Testis (tissue), 2 donors: ENCODE measurements at regions not wholly inside any gene's neighbourhood (a gene's known extent, or its start where the extent isn't known, plus 50 kb on each side); places are given as distances from the start of the nearest gene placed in this dataset.

Experiments used
- DNase-seq: peaks from one replicate; pipeline ENCODE4 v3.0.0-alpha.2; 2019
- H3K27ac ChIP-seq, 2 donors: fragments of 200-600 bp; sonication (generic); one replicate each; pipeline ENCODE4 v1.5.1; 2019
- H3K27me3 ChIP-seq: fragments of 200-600 bp; sonication (generic); one replicate; pipeline ENCODE4 v1.5.1; 2019
- H3K36me3 ChIP-seq: fragments of 200-600 bp; sonication (generic); one replicate; pipeline ENCODE4 v1.5.1; 2017; ENCODE audit warnings: low read depth; ENCODE audit errors: missing control alignments
- H3K4me1 ChIP-seq: fragments of 200-600 bp; sonication (generic); one replicate; pipeline ENCODE4 v1.5.1; 2019
- H3K4me3 ChIP-seq, 2 donors: fragments of 200-600 bp; sonication (generic); one replicate each; pipeline ENCODE4 v1.5.1; 2017 to 2019
- H3K9me3 ChIP-seq: fragments of 200-600 bp; sonication (generic); one replicate; pipeline ENCODE4 v1.5.1; 2017
- POLR2A ChIP-seq: fragments of 450-650 bp; IDR thresholded peaks from one replicate; pipeline ENCODE4 v1.6.1; 2017; ENCODE audit warnings: antibody characterized with exemption, mild to moderate bottlenecking, moderate library complexity
- WGBS, 2 donors: methylation state at CpG; one replicate each; pipeline ENCODE4 v1.1.5; 2018; 5-methylcytosine and 5-hydroxymethylcytosine counted together
- intact Hi-C: fragments of 100-400 bp; cut with DNase I; formaldehyde crosslinking; loops from one replicate; pipeline ENCODE4 v1.15.1; 2023; ENCODE audit warnings: low total_unique reads
- TF ChIP-seq, protein P1 (sequence below), 3 experiments: fragments of 450-650 bp in 2 of 3; fragments of 200-600 bp in 1 of 3; sonication (generic) in 1 of 3; IDR thresholded peaks; one replicate each; pipeline ENCODE4 v1.5.1; 2016 to 2019; ENCODE audit warnings: antibody characterized with exemption in 3 of 3, mild to moderate bottlenecking in 2 of 3, moderate library complexity in 1 of 3

GRCh38 chr4:22216278-22216677 is 267.7 kb upstream of the KCNIP4 start:
- no peaks in the 10 kb centered on the region for H3K36me3 ChIP-seq
- intact Hi-C loops: no loop called here
- H3K4me1 ChIP-seq: no peaks in the 10 kb centered on the region
- no peaks in the 10 kb centered on the region for H3K27me3 ChIP-seq
- TF ChIP-seq, protein P1, sequence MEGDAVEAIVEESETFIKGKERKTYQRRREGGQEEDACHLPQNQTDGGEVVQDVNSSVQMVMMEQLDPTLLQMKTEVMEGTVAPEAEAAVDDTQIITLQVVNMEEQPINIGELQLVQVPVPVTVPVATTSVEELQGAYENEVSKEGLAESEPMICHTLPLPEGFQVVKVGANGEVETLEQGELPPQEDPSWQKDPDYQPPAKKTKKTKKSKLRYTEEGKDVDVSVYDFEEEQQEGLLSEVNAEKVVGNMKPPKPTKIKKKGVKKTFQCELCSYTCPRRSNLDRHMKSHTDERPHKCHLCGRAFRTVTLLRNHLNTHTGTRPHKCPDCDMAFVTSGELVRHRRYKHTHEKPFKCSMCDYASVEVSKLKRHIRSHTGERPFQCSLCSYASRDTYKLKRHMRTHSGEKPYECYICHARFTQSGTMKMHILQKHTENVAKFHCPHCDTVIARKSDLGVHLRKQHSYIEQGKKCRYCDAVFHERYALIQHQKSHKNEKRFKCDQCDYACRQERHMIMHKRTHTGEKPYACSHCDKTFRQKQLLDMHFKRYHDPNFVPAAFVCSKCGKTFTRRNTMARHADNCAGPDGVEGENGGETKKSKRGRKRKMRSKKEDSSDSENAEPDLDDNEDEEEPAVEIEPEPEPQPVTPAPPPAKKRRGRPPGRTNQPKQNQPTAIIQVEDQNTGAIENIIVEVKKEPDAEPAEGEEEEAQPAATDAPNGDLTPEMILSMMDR (IDR thresholded peaks at IDR 0.05): no peak
- TF ChIP-seq POLR2A: no peak
- 74 to 75% methylated on average over 1 of the region's 1 CpG for WGBS, 2 donors
- no peaks in the 10 kb centered on the region for H3K9me3 ChIP-seq
- H3K4me3 ChIP-seq: no peak overlapping the region
- H3K27ac ChIP-seq: no peak overlapping the region
- no peak for DNase-seq

GRCh38 chr4:22215084-22215483 is 266.5 kb upstream of the KCNIP4 start:
- TF ChIP-seq, protein P1 (IDR thresholded peaks at IDR 0.05): no peak
- TF ChIP-seq POLR2A: no peak
- DNase-seq: no peak
- Histone ChIP-seq H3K4me3 (no peak overlapping the region), H3K4me1 (no peaks in the 10 kb centered on the region), H3K36me3 (no peaks in the 10 kb centered on the region), H3K27ac (no peak overlapping the region), H3K27me3 (no peaks in the 10 kb centered on the region), H3K9me3 (no peaks in the 10 kb centered on the region)
- 76 to 87% methylated on average over 1 of the region's 1 CpG for WGBS, 2 donors
- intact Hi-C loops: no loop called here

GRCh38 chr4:22203711-22204011 is 255.1 kb upstream of the KCNIP4 start:
- Histone ChIP-seq H3K9me3 (no peaks in the 10 kb centered on the region), H3K36me3 (no peaks in the 10 kb centered on the region), H3K4me1 (no peaks in the 10 kb centered on the region), H3K27me3 (no peaks in the 10 kb centered on the region), H3K27ac (no peak overlapping the region), H3K4me3 (no peak overlapping the region)
- TF ChIP-seq, protein P1 (IDR thresholded peaks at IDR 0.05): no peak
- no peak for TF ChIP-seq POLR2A
- no peak for DNase-seq
- intact Hi-C loops: no loop called here
- WGBS, 2 donors: 23 to 81% methylated on average over 1 of the region's 1 CpG

DNA sequence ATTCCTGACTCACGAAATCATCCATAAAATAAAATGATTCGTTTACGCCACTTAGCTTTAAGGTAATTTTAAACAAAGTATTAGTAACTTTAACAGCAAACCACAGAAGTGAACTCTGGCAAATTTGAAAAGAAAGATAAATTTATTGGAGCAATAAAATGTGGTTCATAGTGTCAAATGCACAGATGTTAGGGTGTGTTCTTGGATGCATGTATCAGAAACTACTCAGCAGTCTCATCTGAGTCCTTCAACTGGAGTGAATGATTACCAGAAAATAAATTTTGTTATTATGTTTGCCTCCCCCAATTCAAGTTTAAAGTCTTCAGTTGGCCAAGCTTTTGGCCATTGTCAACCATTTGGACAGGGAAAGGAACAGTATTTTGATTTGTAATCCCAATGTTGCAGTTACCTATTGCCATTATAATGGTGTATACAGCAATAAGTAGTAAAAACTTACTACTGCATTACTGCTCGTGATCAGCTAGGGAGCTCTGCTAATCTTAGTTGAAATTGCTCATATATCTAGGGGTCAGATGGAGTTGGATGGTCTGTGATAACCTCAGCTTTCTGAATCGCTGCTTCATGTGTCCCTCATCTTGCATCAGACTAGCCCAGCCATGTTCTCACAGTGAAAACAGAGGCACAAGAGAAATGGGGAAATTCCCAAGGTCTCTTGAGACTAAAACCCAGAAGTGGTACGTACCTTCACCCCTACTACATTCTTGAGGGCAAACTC is 254.6 kb upstream of the KCNIP4 start:
- DNase-seq: no peak
- H3K4me1 ChIP-seq: no peaks in the 10 kb centered on the region
- WGBS, 2 donors: 77 to 80% methylated on average over 6 of the region's 6 CpGs
- no peak overlapping the region for H3K4me3 ChIP-seq
- TF ChIP-seq, protein P1 (IDR thresholded peaks at IDR 0.05): no peak
- TF ChIP-seq POLR2A: no peak
- no peaks in the 10 kb centered on the region for H3K9me3 ChIP-seq
- H3K36me3 ChIP-seq: no peaks in the 10 kb centered on the region
- intact Hi-C loops: no loop called here
- H3K27me3 ChIP-seq: no peaks in the 10 kb centered on the region
- H3K27ac ChIP-seq: no peak overlapping the region
